ENCODE measurements at regions not wholly inside any gene's neighbourhood (a gene's known extent, or its start where the extent isn't known, plus 50 kb on each side); places are given as distances from the start of the nearest gene placed in this dataset.

- ChIA-PET CTCF (no interaction called here), POLR2A (ENCODE audit: unreplicated experiment) (no interaction called here)
- intact Hi-C loops (cut with micrococcal nuclease; ENCODE audit: unreplicated experiment): no loop called here
- Histone ChIP-seq H3K9me2 (ENCODE audit: insufficient read depth) (no peaks in the 10 kb centered on the region), H3K27me3 (ENCODE audit: insufficient read depth, low read depth) (no peaks in the 10 kb centered on the region), H3K4me2 (no peak overlapping the region), H2AFZ (no peak overlapping the region), H3K4me3 (no peak overlapping the region), H3K79me2 (ENCODE audit: low read depth) (no peaks in the 10 kb centered on the region), H3K36me3 (ENCODE audit: low read depth) (no peaks in the 10 kb centered on the region), H3K4me1 (replicated peaks; ENCODE audit: insufficient read depth) (no peaks in the 10 kb centered on the region), H3K27ac (no peak overlapping the region), H3K9me3 (ENCODE audit: insufficient read depth, low read depth) (no peaks in the 10 kb centered on the region), H4K20me1 (ENCODE audit: insufficient read depth) (no peaks in the 10 kb centered on the region), H3F3A (ENCODE audit: insufficient read depth, low read depth) (no peaks in the 10 kb centered on the region)
- TF ChIP-seq EZH2 (IDR thresholded peaks at IDR 0.05; ENCODE audit: low read depth) (no peak), CTCF (conservative IDR thresholded peaks at IDR 0.05) (no peak)
- no TSS peak for BruUV-seq (replicated peaks)
- no peak for DNase-seq
Observed at GRCh38 chr10:47230482-47230881, 69.5 kb upstream of the GDF10 start.

- POLR2A ChIA-PET (ENCODE audit: unreplicated experiment): no interaction called here
- no TSS peak for BruUV-seq (replicated peaks)
- intact Hi-C loops (cut with micrococcal nuclease; ENCODE audit: unreplicated experiment): no loop called here
Observed at GRCh38 chr10:47230957-47231356, 69.0 kb upstream of the GDF10 start.

GRCh38 chr10:47231414-47231813 lies 68.6 kb upstream of the GDF10 start:
- Histone ChIP-seq H3K27ac (no peak overlapping the region), H3K36me3 (ENCODE audit: low read depth) (no peaks in the 10 kb centered on the region), H3K4me2 (no peak overlapping the region), H3K27me3 (ENCODE audit: insufficient read depth, low read depth) (no peaks in the 10 kb centered on the region), H3K9me3 (ENCODE audit: insufficient read depth, low read depth) (no peaks in the 10 kb centered on the region), H3K4me3 (no peak overlapping the region), H3K9me2 (ENCODE audit: insufficient read depth) (no peaks in the 10 kb centered on the region), H3K79me2 (ENCODE audit: low read depth) (no peaks in the 10 kb centered on the region), H2AFZ (no peak overlapping the region), H4K20me1 (ENCODE audit: insufficient read depth) (no peaks in the 10 kb centered on the region), H3K4me1 (replicated peaks; ENCODE audit: insufficient read depth) (no peaks in the 10 kb centered on the region), H3F3A (ENCODE audit: insufficient read depth, low read depth) (no peaks in the 10 kb centered on the region)
- intact Hi-C loops (cut with micrococcal nuclease; ENCODE audit: unreplicated experiment): no loop called here
- no peak for DNase-seq
- ChIA-PET CTCF (no interaction called here), POLR2A (ENCODE audit: unreplicated experiment) (no interaction called here)
- TF ChIP-seq CTCF (conservative IDR thresholded peaks at IDR 0.05): no peak
- no peak for TF ChIP-seq EZH2 (IDR thresholded peaks at IDR 0.05; ENCODE audit: low read depth)
- BruUV-seq (replicated peaks): no TSS peak

More at GRCh38 chr10:47230957-47231356, 69.0 kb upstream of the GDF10 start:
- DNase-seq: no peak
- TF ChIP-seq EZH2 (IDR thresholded peaks at IDR 0.05; ENCODE audit: low read depth) (no peak), CTCF (conservative IDR thresholded peaks at IDR 0.05) (no peak)
- Histone ChIP-seq H2AFZ (no peak overlapping the region), H3F3A (ENCODE audit: insufficient read depth, low read depth) (no peaks in the 10 kb centered on the region), H3K79me2 (ENCODE audit: low read depth) (no peaks in the 10 kb centered on the region), H4K20me1 (ENCODE audit: insufficient read depth) (no peaks in the 10 kb centered on the region), H3K4me1 (replicated peaks; ENCODE audit: insufficient read depth) (no peaks in the 10 kb centered on the region), H3K36me3 (ENCODE audit: low read depth) (no peaks in the 10 kb centered on the region), H3K27me3 (ENCODE audit: insufficient read depth, low read depth) (no peaks in the 10 kb centered on the region), H3K27ac (no peak overlapping the region), H3K4me3 (no peak overlapping the region), H3K4me2 (no peak overlapping the region), H3K9me2 (ENCODE audit: insufficient read depth) (no peaks in the 10 kb centered on the region), H3K9me3 (ENCODE audit: insufficient read depth, low read depth) (no peaks in the 10 kb centered on the region)
- CTCF ChIA-PET: no interaction called here
